PC-9 (cell line): ENCODE measurements at regions not wholly inside any gene's neighbourhood (a gene's known extent, or its start where the extent isn't known, plus 50 kb on each side); places are given as distances from the start of the nearest gene placed in this dataset.

Experiments
- BruUV-seq: library from RNA; stranded (reverse); fragments of 400-500 nt; replicated peaks from 2 replicates; lab custom pipeline; 2021; lab: Mats Ljungman, UMichigan
- CTCF ChIA-PET: fragments of 300-600 bp; sonication (Branson Sonifier 250); formaldehyde crosslinking; loops from one replicate; lab custom pipeline; 2022; ENCODE audit warnings: antibody characterized with exemption; lab: Charles Lee
- POLR2A ChIA-PET: fragments of 300-600 bp; sonication (Branson Sonifier 250); formaldehyde crosslinking; loops from one replicate; lab custom pipeline; 2022; ENCODE audit warnings: antibody characterized with exemption; ENCODE audit not compliant: unreplicated experiment; lab: Charles Lee
- DNase-seq, 2 experiments: peaks; one replicate each; pipeline versions ENCODE4 v3.0.0 to v3.0.0-alpha.2; 2015 to 2022; ENCODE audit warnings: mixed read lengths in 1 of 2
- H2AFZ ChIP-seq: fragments of 200-600 bp; sonication (generic); 2 replicates; pipeline ENCODE4 v1.8.1; 2017; ENCODE audit warnings: antibody characterized with exemption
- H3F3A ChIP-seq: fragments of 200-600 bp; sonication (generic); 2 replicates; pipeline ENCODE4 v1.8.1; 2017; ENCODE audit warnings: antibody characterized with exemption, mild to moderate bottlenecking, low read depth; ENCODE audit not compliant: insufficient read depth
- H3K27ac ChIP-seq: fragments of 200-600 bp; sonication (generic); 2 replicates; pipeline ENCODE4 v1.6.1; 2016; ENCODE audit warnings: mixed run types
- H3K27me3 ChIP-seq: fragments of 200-600 bp; sonication (generic); 2 replicates; pipeline ENCODE4 v1.6.1; 2016; ENCODE audit warnings: low read depth, mixed run types; ENCODE audit not compliant: insufficient read depth
- H3K36me3 ChIP-seq: fragments of 200-600 bp; sonication (generic); 2 replicates; pipeline ENCODE4 v1.6.1; 2016; ENCODE audit warnings: low read depth, mixed run types
- H3K4me1 ChIP-seq: fragments of 200-600 bp; sonication (generic); replicated peaks from 2 replicates; pipeline ENCODE4 v1.6.1; 2016; ENCODE audit warnings: mixed run types; ENCODE audit not compliant: insufficient read depth
- H3K4me2 ChIP-seq: fragments of 200-600 bp; sonication (generic); 2 replicates; pipeline ENCODE4 v1.6.1; 2017; ENCODE audit warnings: mixed run types
- H3K4me3 ChIP-seq: fragments of 200-600 bp; sonication (generic); 2 replicates; pipeline ENCODE4 v1.6.1; 2016; ENCODE audit warnings: mixed run types
- H3K79me2 ChIP-seq: fragments of 200-600 bp; sonication (generic); 2 replicates; pipeline ENCODE4 v1.6.1; 2017; ENCODE audit warnings: low read depth, mixed run types
- H3K9me2 ChIP-seq: fragments of 200-600 bp; sonication (generic); 2 replicates; pipeline ENCODE4 v1.8.1; 2017; ENCODE audit warnings: mild to moderate bottlenecking; ENCODE audit not compliant: insufficient read depth
- H3K9me3 ChIP-seq: fragments of 200-600 bp; sonication (generic); 2 replicates; pipeline ENCODE4 v1.8.1; 2016; ENCODE audit warnings: low read depth; ENCODE audit not compliant: insufficient read depth
- H4K20me1 ChIP-seq: fragments of 200-600 bp; sonication (generic); 2 replicates; pipeline ENCODE4 v1.8.1; 2017; ENCODE audit not compliant: insufficient read depth
- EZH2 ChIP-seq: fragments of 200-600 bp; sonication (generic); IDR thresholded peaks from 2 replicates; pipeline ENCODE4 v1.8.0; 2017; ENCODE audit warnings: antibody characterized with exemption, low read depth
- intact Hi-C: fragments of 100-400 bp; cut with micrococcal nuclease; formaldehyde crosslinking; loops from one replicate; pipeline ENCODE4 v1.10.0; 2022; ENCODE audit not compliant: unreplicated experiment
- TF ChIP-seq, protein P1 (sequence below): fragments of 200-600 bp; sonication (generic); conservative IDR thresholded peaks from 2 replicates; pipeline ENCODE4 v1.6.1; 2017; ENCODE audit warnings: mixed run types, antibody characterized with exemption, mild to moderate bottlenecking, moderate library complexity

DNA sequence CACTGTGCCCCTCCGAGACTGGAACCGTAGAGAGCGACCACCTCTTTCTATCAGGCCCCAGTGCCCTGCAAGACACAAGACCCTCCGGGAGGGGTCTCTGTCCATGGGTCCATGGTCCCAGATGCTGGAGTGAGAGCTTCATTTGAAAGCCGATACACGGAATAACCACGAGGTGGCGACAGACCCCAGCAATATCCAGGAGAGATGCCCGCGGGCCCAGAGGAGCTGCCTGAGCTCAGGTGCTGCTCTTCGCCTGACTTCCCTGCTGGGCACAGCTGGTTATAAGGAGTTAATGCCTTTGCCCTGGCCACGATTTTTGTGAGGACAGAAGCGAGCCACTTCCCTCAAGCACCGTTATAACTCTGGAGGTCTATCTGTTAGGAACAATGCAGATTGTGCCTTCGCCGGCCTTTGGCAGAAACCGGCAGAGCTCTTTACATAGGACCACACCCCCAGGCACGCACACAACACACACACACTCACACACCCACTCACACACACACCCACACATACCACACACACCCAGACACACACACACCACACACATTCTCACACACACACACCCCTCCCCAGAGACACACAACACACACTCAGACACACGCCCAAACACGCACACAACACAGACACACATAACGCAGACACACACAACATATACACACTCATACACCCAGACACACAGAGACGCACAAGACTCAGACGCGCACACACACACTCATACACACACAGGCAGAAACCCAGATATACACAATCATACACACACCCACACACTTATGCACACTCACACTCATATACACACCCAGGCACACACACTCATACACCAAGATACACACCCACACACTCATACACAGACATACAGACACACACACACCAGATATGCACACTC lies 436.4 kb downstream of the SOX9 start:
- Histone ChIP-seq H3K27ac (no peak overlapping the region), H3K36me3 (no peaks in the 10 kb centered on the region), H3K27me3 (no peaks in the 10 kb centered on the region), H3K4me2 (no peak overlapping the region), H2AFZ (no peak overlapping the region), H3K79me2 (peaks cover 100% of the 10 kb centered on the region), H4K20me1 (0 out of 2 replicates have a peak, but pooled peaks cover 6% of the 10 kb centered on the region), H3K9me3 (no peaks in the 10 kb centered on the region), H3K4me1 (peaks cover 14% of the 10 kb centered on the region; the same call in 1 of the 2 replicates), H3K9me2 (no peaks in the 10 kb centered on the region), H3F3A (peaks cover 22% of the 10 kb centered on the region; the same call in 1 of the 2 replicates), H3K4me3 (no peak overlapping the region)
- CTCF ChIA-PET: interaction anchor here (0.5 to 2.0 kb wide), 13 partner anchors 30 to 1790 kb away, joined by 3 to 36 read pairs (median 4); a partner anchor contains a TSS
- DNase-seq: peak; percentile 47 to 61
- POLR2A ChIA-PET: interaction anchor here (0.6 kb wide), 1 partner anchor 170 kb away, joined by 4 read pairs; no protein-coding TSS in a partner anchor
- no TSS peak for BruUV-seq
- intact Hi-C loops: loop anchor here (5.0 kb wide), 1 partner anchor 1790 kb away; no protein-coding TSS in a partner anchor
- TF ChIP-seq, protein P1, sequence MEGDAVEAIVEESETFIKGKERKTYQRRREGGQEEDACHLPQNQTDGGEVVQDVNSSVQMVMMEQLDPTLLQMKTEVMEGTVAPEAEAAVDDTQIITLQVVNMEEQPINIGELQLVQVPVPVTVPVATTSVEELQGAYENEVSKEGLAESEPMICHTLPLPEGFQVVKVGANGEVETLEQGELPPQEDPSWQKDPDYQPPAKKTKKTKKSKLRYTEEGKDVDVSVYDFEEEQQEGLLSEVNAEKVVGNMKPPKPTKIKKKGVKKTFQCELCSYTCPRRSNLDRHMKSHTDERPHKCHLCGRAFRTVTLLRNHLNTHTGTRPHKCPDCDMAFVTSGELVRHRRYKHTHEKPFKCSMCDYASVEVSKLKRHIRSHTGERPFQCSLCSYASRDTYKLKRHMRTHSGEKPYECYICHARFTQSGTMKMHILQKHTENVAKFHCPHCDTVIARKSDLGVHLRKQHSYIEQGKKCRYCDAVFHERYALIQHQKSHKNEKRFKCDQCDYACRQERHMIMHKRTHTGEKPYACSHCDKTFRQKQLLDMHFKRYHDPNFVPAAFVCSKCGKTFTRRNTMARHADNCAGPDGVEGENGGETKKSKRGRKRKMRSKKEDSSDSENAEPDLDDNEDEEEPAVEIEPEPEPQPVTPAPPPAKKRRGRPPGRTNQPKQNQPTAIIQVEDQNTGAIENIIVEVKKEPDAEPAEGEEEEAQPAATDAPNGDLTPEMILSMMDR: peak; percentile 85
- TF ChIP-seq EZH2: no peak

DNA sequence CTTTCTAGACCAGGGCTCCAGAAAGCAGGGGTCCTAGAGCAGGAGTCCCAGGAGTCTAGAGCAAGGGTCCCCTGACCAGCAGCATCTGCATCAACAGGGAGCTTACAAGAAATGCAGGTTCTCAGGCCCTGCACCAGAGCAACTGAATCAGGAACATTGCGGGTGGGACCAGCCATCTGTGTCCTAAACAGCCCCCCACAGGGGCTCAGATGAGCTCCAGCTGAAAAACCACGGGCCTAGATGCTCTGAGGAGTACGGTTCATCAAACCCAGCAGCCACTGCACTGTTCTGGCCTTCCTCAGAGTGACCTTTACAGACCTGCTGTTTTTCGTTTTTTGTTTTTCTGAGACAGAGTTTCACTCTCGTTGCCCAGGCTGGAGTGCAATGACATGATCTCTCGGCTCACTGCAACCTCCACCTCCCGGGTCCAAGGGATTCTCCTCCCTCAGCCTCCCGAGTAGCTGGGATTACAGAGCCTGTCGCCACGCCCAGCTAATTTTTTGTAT lies 438.2 kb downstream of the SOX9 start:
- BruUV-seq: no TSS peak
- POLR2A ChIA-PET: no interaction called here
- H3K79me2 ChIP-seq: peaks cover 100% of the 10 kb centered on the region
- no peaks in the 10 kb centered on the region for H3K9me3 ChIP-seq
- no peaks in the 10 kb centered on the region for H3K36me3 ChIP-seq
- no peaks in the 10 kb centered on the region for H3K27me3 ChIP-seq
- H3K4me3 ChIP-seq: no peak overlapping the region
- intact Hi-C loops: loop anchor here (5.0 kb wide), 1 partner anchor 1792 kb away; no protein-coding TSS in a partner anchor
- 0 out of 2 replicates have a peak, but pooled peaks cover 6% of the 10 kb centered on the region for H4K20me1 ChIP-seq
- DNase-seq: no peak
- H3K9me2 ChIP-seq: no peaks in the 10 kb centered on the region
- H3K27ac ChIP-seq: no peak overlapping the region
- peaks cover 25% of the 10 kb centered on the region for H3K4me1 ChIP-seq
- H3F3A ChIP-seq: peaks cover 33% of the 10 kb centered on the region; the same call in 1 of the 2 replicates
- H2AFZ ChIP-seq: no peak overlapping the region
- CTCF ChIA-PET: interaction anchor here (2.4 kb wide), 1 partner anchor 166 kb away, joined by 14 read pairs; no protein-coding TSS in a partner anchor
- H3K4me2 ChIP-seq: no peak overlapping the region
- TF ChIP-seq, protein P1: no peak
- TF ChIP-seq EZH2: no peak
